ENCODE measurements at regions not wholly inside any gene's neighbourhood (a gene's known extent, or its start where the extent isn't known, plus 50 kb on each side); places are given as distances from the start of the nearest gene placed in this dataset.

GRCh38 chr7:155956977-155957376, 144.7 kb upstream of the SHH start:
- TF ChIP-seq TAF1 (IDR thresholded peaks at IDR 0.05; ENCODE audit: low read depth, low read length), result no peak
- no peak for TF ChIP-seq POLR2AphosphoS5 (IDR thresholded peaks at IDR 0.05; ENCODE audit: low read depth, low read length)
